ENCODE measurements at regions not wholly inside any gene's neighbourhood (a gene's known extent, or its start where the extent isn't known, plus 50 kb on each side); places are given as distances from the start of the nearest gene placed in this dataset.
"Not testable (repeated sequence)": the region's sequence is repeated elsewhere in the genome, so short reads cannot be mapped to it uniquely, and the experiment has no call there.

GRCh38 chr2:183811281-183811680, 687.0 kb downstream of the NUP35 start:
- no peak for DNase-seq

GRCh38 chr2:183812091-183812490, 687.8 kb downstream of the NUP35 start:
- DNase-seq: no peak

- no peak for DNase-seq
Measured at GRCh38 chr2:183825710-183826109, 701.5 kb downstream of the NUP35 start.

GRCh38 chr2:183829931-183830330, 705.7 kb downstream of the NUP35 start:
- no peak for DNase-seq

GRCh38 chr2:183837157-183837556, 712.9 kb downstream of the NUP35 start:
- no peak for DNase-seq

GRCh38 chr2:183838295-183838694, 714.1 kb downstream of the NUP35 start:
- DNase-seq: no peak

- DNase-seq: no peak
Measured at GRCh38 chr2:183840061-183840584, 715.9 kb downstream of the NUP35 start.

- DNase-seq: not testable (repeated sequence)
Measured at GRCh38 chr2:183849826-183850225, 725.6 kb downstream of the NUP35 start.

- no peak for DNase-seq
Measured at GRCh38 chr2:183859129-183859528, 734.9 kb downstream of the NUP35 start.

GRCh38 chr2:183866666-183867065, 731.7 kb upstream of the ZNF804A start:
- DNase-seq: no peak

GRCh38 chr2:183867206-183867605, 731.1 kb upstream of the ZNF804A start:
- DNase-seq: no peak

- DNase-seq: no peak
Measured at GRCh38 chr2:183868153-183868552, 730.2 kb upstream of the ZNF804A start.

- DNase-seq: peak; percentile 6
Measured at GRCh38 chr2:183868707-183869106, 729.6 kb upstream of the ZNF804A start.

- no peak for DNase-seq
Measured at GRCh38 chr2:183872131-183872530, 726.2 kb upstream of the ZNF804A start.

GRCh38 chr2:183881978-183882377, 716.4 kb upstream of the ZNF804A start:
- DNase-seq: no peak

- no peak for DNase-seq
Measured at GRCh38 chr2:183892315-183892941, 705.9 kb upstream of the ZNF804A start.

- no peak for DNase-seq
Measured at GRCh38 chr2:183898641-183899040, 699.7 kb upstream of the ZNF804A start.

GRCh38 chr2:183901931-183902330, 696.4 kb upstream of the ZNF804A start:
- DNase-seq: no peak

- DNase-seq: no peak
Measured at GRCh38 chr2:183903026-183903425, 695.3 kb upstream of the ZNF804A start.

- not testable (repeated sequence) for DNase-seq
Measured at GRCh38 chr2:183916041-183916440, 682.3 kb upstream of the ZNF804A start.

- no peak for DNase-seq
Measured at GRCh38 chr2:183919167-183919566, 679.2 kb upstream of the ZNF804A start.

GRCh38 chr2:183919926-183920325, 678.4 kb upstream of the ZNF804A start:
- DNase-seq: no peak

GRCh38 chr2:183925281-183925680, 673.0 kb upstream of the ZNF804A start:
- no peak for DNase-seq

GRCh38 chr2:183926433-183926832, 671.9 kb upstream of the ZNF804A start:
- no peak for DNase-seq
